SU-DHL-6 (cell line): ENCODE measurements at regions not wholly inside any gene's neighbourhood (a gene's known extent, or its start where the extent isn't known, plus 50 kb on each side); places are given as distances from the start of the nearest gene placed in this dataset.

Experiments
- H2AFZ ChIP-seq: fragments of 200-600 bp; sonication (generic); 2 replicates; pipeline ENCODE4 v1.6.1; 2014; ENCODE audit warnings: low read depth, mild to moderate bottlenecking, moderate library complexity, mixed read lengths, antibody characterized with exemption, low read length; ENCODE audit not compliant: severe bottlenecking
- H3F3A ChIP-seq: fragments of 200-600 bp; shearing (Covaris generic); 2 replicates; pipeline ENCODE4 v1.6.0; 2016; ENCODE audit warnings: antibody characterized with exemption, mild to moderate bottlenecking; ENCODE audit not compliant: insufficient read depth
- H3K27ac ChIP-seq: fragments of 200-600 bp; sonication (generic); 2 replicates; pipeline ENCODE4 v1.5.1; 2016; ENCODE audit warnings: low read depth, mild to moderate bottlenecking, low read length, moderate library complexity, mixed read lengths
- H3K27me3 ChIP-seq: fragments of 200-600 bp; sonication (generic), shearing (Covaris generic); 2 replicates; pipeline ENCODE4 v1.6.0; 2014; ENCODE audit warnings: mild to moderate bottlenecking, low read length
- H3K36me3 ChIP-seq: fragments of 200-600 bp; sonication (generic); 2 replicates; pipeline ENCODE4 v1.6.1; 2014; ENCODE audit warnings: mild to moderate bottlenecking, low read length, mixed read lengths
- H3K4me2 ChIP-seq: fragments of 300-600, 200-600 bp; shearing (Covaris generic), sonication (generic); 2 replicates; pipeline ENCODE4 v1.6.0; 2014; ENCODE audit warnings: low read length, low read depth, mild to moderate bottlenecking; ENCODE audit not compliant: poor library complexity, severe bottlenecking
- H3K4me3 ChIP-seq: fragments of 200-600 bp; sonication (generic); 2 replicates; pipeline ENCODE4 v1.5.1; 2014; ENCODE audit warnings: antibody characterized with exemption, low read length, mild to moderate bottlenecking, mixed read lengths; ENCODE audit not compliant: insufficient read depth, poor library complexity, severe bottlenecking
- H3K79me2 ChIP-seq: fragments of 200-600 bp; sonication (generic); 2 replicates; pipeline ENCODE4 v1.6.1; 2014; ENCODE audit warnings: mild to moderate bottlenecking, low read length, moderate library complexity; ENCODE audit not compliant: insufficient read depth
- H3K9ac ChIP-seq: fragments of 200-600 bp; sonication (generic); 2 replicates; pipeline ENCODE4 v1.7.0; 2014; ENCODE audit warnings: mild to moderate bottlenecking, low read length
- H3K9me2 ChIP-seq: fragments of 200-600 bp; sonication (generic); replicated peaks from 2 replicates; pipeline ENCODE4 v1.6.1; 2014; ENCODE audit warnings: low read length; ENCODE audit not compliant: insufficient read depth
- H3K9me3 ChIP-seq: fragments of 200-600 bp; sonication (generic); 2 replicates; pipeline ENCODE4 v1.6.1; 2014; ENCODE audit warnings: low read length, mixed read lengths; ENCODE audit not compliant: insufficient read depth
- H4K20me1 ChIP-seq: fragments of 200-600 bp; sonication (generic); 2 replicates; pipeline ENCODE4 v1.6.1; 2014; ENCODE audit warnings: low read depth, mild to moderate bottlenecking, antibody characterized with exemption, low read length, moderate library complexity, mixed read lengths
- EZH2phosphoT487 ChIP-seq: fragments of 200-600 bp; sonication (generic), shearing (Covaris generic); conservative IDR thresholded peaks from 2 replicates; pipeline ENCODE4 v1.6.1; 2018; ENCODE audit warnings: mild to moderate bottlenecking, antibody characterized with exemption, low read length, moderate library complexity, mixed read lengths
- TF ChIP-seq, protein P1 (sequence below): fragments of 200-600 bp; sonication (generic); IDR thresholded peaks from one replicate; pipeline ENCODE4 v1.5.1; 2017; ENCODE audit warnings: antibody characterized with exemption, mild to moderate bottlenecking, low read length, moderate library complexity; ENCODE audit not compliant: insufficient read depth, poor library complexity, severe bottlenecking

DNA sequence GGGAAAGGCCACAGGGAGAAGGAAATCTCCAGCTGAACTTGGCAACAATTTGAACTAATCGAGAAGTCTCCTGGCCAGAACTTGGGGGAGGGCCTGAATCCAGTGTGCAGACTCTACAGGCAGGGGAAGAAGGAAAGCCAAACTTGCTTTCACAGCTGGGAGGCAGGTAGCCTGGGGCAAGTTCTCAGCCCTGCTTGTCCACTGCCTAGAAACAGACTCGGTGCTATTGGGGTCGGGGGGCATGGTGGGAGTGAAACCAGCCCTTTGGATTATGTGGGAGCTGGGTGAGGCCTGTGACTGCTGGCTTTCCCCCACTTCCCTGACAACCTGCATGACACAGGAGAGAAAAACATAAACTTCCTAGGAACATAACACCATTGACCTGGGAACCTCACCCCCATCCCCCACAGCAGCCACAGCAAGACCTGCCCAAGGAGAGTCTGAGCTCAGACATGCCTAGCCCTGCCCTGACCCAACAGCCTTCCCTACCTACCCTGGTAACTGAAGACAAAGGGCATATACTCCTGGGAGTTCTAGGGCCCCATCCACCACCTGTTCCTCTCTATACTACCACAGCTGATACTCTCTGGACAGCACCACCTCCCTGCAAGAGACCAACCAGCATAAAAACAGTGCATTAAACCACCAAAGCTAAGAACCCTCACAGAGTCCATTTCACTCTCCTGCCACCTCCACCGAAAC lies 103.7 kb upstream of the MNS1 start:
- H4K20me1 ChIP-seq: no peaks in the 10 kb centered on the region
- H3K36me3 ChIP-seq: no peaks in the 10 kb centered on the region
- H3K79me2 ChIP-seq: no peaks in the 10 kb centered on the region
- no peak overlapping the region for H3K4me2 ChIP-seq
- no peak overlapping the region for H3K27ac ChIP-seq
- H3K9ac ChIP-seq: no peak overlapping the region
- TF ChIP-seq EZH2phosphoT487: no peak
- TF ChIP-seq, protein P1, sequence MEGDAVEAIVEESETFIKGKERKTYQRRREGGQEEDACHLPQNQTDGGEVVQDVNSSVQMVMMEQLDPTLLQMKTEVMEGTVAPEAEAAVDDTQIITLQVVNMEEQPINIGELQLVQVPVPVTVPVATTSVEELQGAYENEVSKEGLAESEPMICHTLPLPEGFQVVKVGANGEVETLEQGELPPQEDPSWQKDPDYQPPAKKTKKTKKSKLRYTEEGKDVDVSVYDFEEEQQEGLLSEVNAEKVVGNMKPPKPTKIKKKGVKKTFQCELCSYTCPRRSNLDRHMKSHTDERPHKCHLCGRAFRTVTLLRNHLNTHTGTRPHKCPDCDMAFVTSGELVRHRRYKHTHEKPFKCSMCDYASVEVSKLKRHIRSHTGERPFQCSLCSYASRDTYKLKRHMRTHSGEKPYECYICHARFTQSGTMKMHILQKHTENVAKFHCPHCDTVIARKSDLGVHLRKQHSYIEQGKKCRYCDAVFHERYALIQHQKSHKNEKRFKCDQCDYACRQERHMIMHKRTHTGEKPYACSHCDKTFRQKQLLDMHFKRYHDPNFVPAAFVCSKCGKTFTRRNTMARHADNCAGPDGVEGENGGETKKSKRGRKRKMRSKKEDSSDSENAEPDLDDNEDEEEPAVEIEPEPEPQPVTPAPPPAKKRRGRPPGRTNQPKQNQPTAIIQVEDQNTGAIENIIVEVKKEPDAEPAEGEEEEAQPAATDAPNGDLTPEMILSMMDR: no peak
- H3K9me3 ChIP-seq: no peaks in the 10 kb centered on the region; the same call in 1 of the 2 replicates
- no peaks in the 10 kb centered on the region for H3F3A ChIP-seq
- no peaks in the 10 kb centered on the region for H3K9me2 ChIP-seq
- no peak overlapping the region for H3K4me3 ChIP-seq
- no peak overlapping the region for H2AFZ ChIP-seq
- H3K27me3 ChIP-seq: no peaks in the 10 kb centered on the region

DNA sequence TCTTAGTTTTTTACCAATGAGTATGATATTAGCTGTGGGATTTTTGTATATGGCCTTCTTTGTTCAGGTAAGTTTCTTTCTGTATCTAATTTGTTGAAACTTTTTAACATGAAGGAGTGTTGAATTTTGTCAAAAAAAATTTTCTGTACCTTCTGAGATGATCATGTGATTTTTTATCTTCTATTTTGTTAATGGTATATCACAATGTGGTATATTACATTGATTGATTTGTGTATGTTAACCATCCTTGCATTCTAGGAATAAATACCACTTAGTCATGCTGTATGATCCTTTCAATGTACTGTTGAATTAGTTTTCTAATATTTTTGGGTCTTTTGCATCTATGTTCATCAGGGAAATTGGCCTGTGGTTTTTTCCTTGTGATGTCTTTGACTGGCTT lies 92.5 kb upstream of the MNS1 start:
- H3F3A ChIP-seq: no peaks in the 10 kb centered on the region
- TF ChIP-seq, protein P1: no peak
- TF ChIP-seq EZH2phosphoT487: no peak
- no peak overlapping the region for H2AFZ ChIP-seq
- no peak overlapping the region for H3K9ac ChIP-seq
- H3K4me2 ChIP-seq: no peak overlapping the region
- no peaks in the 10 kb centered on the region for H3K9me2 ChIP-seq
- no peak overlapping the region for H3K4me3 ChIP-seq
- H3K36me3 ChIP-seq: peaks cover 8% of the 10 kb centered on the region; the same call in 1 of the 2 replicates
- no peaks in the 10 kb centered on the region for H3K79me2 ChIP-seq
- H3K9me3 ChIP-seq: peaks cover 14% of the 10 kb centered on the region; the same call in 1 of the 2 replicates
- H3K27ac ChIP-seq: no peak overlapping the region
- no peaks in the 10 kb centered on the region for H3K27me3 ChIP-seq
- H4K20me1 ChIP-seq: no peaks in the 10 kb centered on the region

DNA sequence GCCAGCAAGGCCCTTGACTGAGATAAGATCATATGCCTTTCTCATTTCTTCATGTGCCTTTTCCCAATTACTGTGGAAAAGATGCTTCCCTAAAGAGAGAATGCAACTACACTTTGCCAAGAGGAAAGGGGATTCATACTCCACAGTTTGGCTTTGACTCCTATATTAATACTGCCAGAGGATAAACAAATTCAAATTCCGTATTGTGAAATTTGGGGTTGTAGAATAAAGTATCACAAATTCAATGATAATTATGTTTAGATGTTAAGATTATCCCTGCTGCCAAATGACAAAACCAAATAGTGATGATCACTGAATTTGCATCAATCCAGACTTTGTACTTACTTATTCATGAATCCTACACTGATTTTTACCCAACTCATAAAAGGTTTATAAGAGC lies 88.5 kb upstream of the MNS1 start:
- H3K4me3 ChIP-seq: no peak overlapping the region
- H3K27me3 ChIP-seq: no peaks in the 10 kb centered on the region
- no peak for TF ChIP-seq EZH2phosphoT487
- TF ChIP-seq, protein P1: no peak
- no peak overlapping the region for H3K9ac ChIP-seq
- no peak overlapping the region for H2AFZ ChIP-seq
- H3K27ac ChIP-seq: no peak overlapping the region
- no peaks in the 10 kb centered on the region for H4K20me1 ChIP-seq
- peaks cover 14% of the 10 kb centered on the region; the same call in 1 of the 2 replicates for H3K9me3 ChIP-seq
- no peak overlapping the region for H3K4me2 ChIP-seq
- H3F3A ChIP-seq: no peaks in the 10 kb centered on the region
- peaks cover 8% of the 10 kb centered on the region; the same call in 1 of the 2 replicates for H3K36me3 ChIP-seq
- H3K9me2 ChIP-seq: no peaks in the 10 kb centered on the region
- H3K79me2 ChIP-seq: no peaks in the 10 kb centered on the region
